ENCODE measurements at regions not wholly inside any gene's neighbourhood (a gene's known extent, or its start where the extent isn't known, plus 50 kb on each side); places are given as distances from the start of the nearest gene placed in this dataset.
"Not testable (repeated sequence)": the region's sequence is repeated elsewhere in the genome, so short reads cannot be mapped to it uniquely, and the experiment has no call there.

- no peak for DNase-seq
- H3K27ac ChIP-seq (ENCODE audit: low read length) = no peak overlapping the region
- H3K4me1 ChIP-seq (ENCODE audit: control insufficient read depth, insufficient read depth, low read length) = no peaks in the 10 kb centered on the region
- H3K4me3 ChIP-seq (ENCODE audit: low read length) = no peak overlapping the region
- WGBS (ENCODE audit: insufficient coverage, low lambda C conversion rate) = 100% methylated on average over 1 of the region's 1 CpG
- peaks cover 21% of the 10 kb centered on the region for H3K9me3 ChIP-seq (ENCODE audit: control insufficient read depth, low read depth, low read length)
- H3K36me3 ChIP-seq (ENCODE audit: control insufficient read depth, insufficient read depth, low read length) = no peaks in the 10 kb centered on the region
- no peaks in the 10 kb centered on the region for H3K27me3 ChIP-seq (ENCODE audit: control insufficient read depth, insufficient read depth, low read length)
Observed at GRCh38 chr6:71810880-71811279, 75.5 kb upstream of the RIMS1 start.

- Histone ChIP-seq H3K4me3 (ENCODE audit: low read length) (no peak overlapping the region), H3K36me3 (ENCODE audit: control insufficient read depth, insufficient read depth, low read length) (no peaks in the 10 kb centered on the region), H3K9me3 (ENCODE audit: control insufficient read depth, low read depth, low read length) (no peaks in the 10 kb centered on the region), H3K4me1 (ENCODE audit: control insufficient read depth, insufficient read depth, low read length) (no peaks in the 10 kb centered on the region), H3K27ac (ENCODE audit: low read length) (no peak overlapping the region), H3K27me3 (ENCODE audit: control insufficient read depth, insufficient read depth, low read length) (no peaks in the 10 kb centered on the region)
- no peak for DNase-seq
- WGBS (ENCODE audit: insufficient coverage, low lambda C conversion rate) = 100% methylated on average over 2 of the region's 2 CpGs
Observed at GRCh38 chr6:71822625-71823024, 63.7 kb upstream of the RIMS1 start.

GRCh38 chr6:71832110-71832764, 54.1 kb upstream of the RIMS1 start:
- H3K27ac ChIP-seq (ENCODE audit: low read length); H3K9me3 ChIP-seq (ENCODE audit: control insufficient read depth, low read depth, low read length); DNase-seq; H3K27me3 ChIP-seq (ENCODE audit: control insufficient read depth, insufficient read depth, low read length); H3K36me3 ChIP-seq (ENCODE audit: control insufficient read depth, insufficient read depth, low read length); H3K4me3 ChIP-seq (ENCODE audit: low read length); H3K4me1 ChIP-seq (ENCODE audit: control insufficient read depth, insufficient read depth, low read length): not testable (repeated sequence)
- WGBS (ENCODE audit: insufficient coverage, low lambda C conversion rate) = no CpG with 5 or more reads among the region's 25 CpGs
